Brain microvascular endothelial cell (primary cell): ENCODE measurements at regions not wholly inside any gene's neighbourhood (a gene's known extent, or its start where the extent isn't known, plus 50 kb on each side); places are given as distances from the start of the nearest gene placed in this dataset.

Source experiments
- DNase-seq: peaks from one replicate; pipeline ENCODE4 v3.0.0-alpha.2; 2020
- H3K27ac ChIP-seq: fragments of 250-450 bp; sonication (Bioruptor Pico); 2 replicates; pipeline ENCODE4 v1.5.1; 2020; ENCODE audit warnings: mild to moderate bottlenecking, moderate library complexity
- H3K27me3 ChIP-seq: fragments of 250-450 bp; sonication (Bioruptor Pico); replicated peaks from 2 replicates; pipeline ENCODE4 v1.5.1; 2020; ENCODE audit warnings: mild to moderate bottlenecking
- H3K36me3 ChIP-seq: fragments of 250-450 bp; sonication (Bioruptor Pico); replicated peaks from 2 replicates; pipeline ENCODE4 v1.5.1; 2020; ENCODE audit warnings: mild to moderate bottlenecking
- H3K4me3 ChIP-seq: 2 replicates; pipeline ENCODE4 v1.5.1; 2011; ENCODE audit warnings: low read depth, mild to moderate bottlenecking, control low read depth, low read length, moderate library complexity
- CTCF ChIP-seq: IDR thresholded peaks from 2 replicates; pipeline ENCODE4 v1.5.1; 2011; ENCODE audit warnings: low read depth, mild to moderate bottlenecking, moderate library complexity, low read length, control low read depth, inconsistent platforms; ENCODE audit errors: missing control alignments
- in situ Hi-C: cut with HindIII; loops from 2 replicates; pipeline ENCODE4 v1.10.0; 2017; ENCODE audit warnings: low sequenced_read_pairs, low pct_ligation_motif_present

GRCh38 chr4:100790836-100791615 lies 273.2 kb upstream of the EMCN start:
- Histone ChIP-seq H3K27me3 (no peaks in the 10 kb centered on the region), H3K4me3 (no peak overlapping the region), H3K36me3 (no peaks in the 10 kb centered on the region), H3K27ac (no peak overlapping the region)
- in situ Hi-C loops: no loop called here
- TF ChIP-seq CTCF: no peak
- no peak for DNase-seq

- H3K27me3 ChIP-seq: no peaks in the 10 kb centered on the region
- DNase-seq: no peak
- no peak for TF ChIP-seq CTCF
- no peak overlapping the region for H3K4me3 ChIP-seq
- no peaks in the 10 kb centered on the region for H3K36me3 ChIP-seq
- in situ Hi-C loops: no loop called here
- H3K27ac ChIP-seq: no peak overlapping the region
Measured at GRCh38 chr4:100789991-100790390, 272.2 kb upstream of the EMCN start.

- in situ Hi-C loops: no loop called here
- Histone ChIP-seq H3K27me3 (no peaks in the 10 kb centered on the region), H3K36me3 (no peaks in the 10 kb centered on the region), H3K4me3 (no peak overlapping the region), H3K27ac (no peak overlapping the region)
- no peak for DNase-seq
- TF ChIP-seq CTCF: no peak
Measured at GRCh38 chr4:100786481-100786880, 268.7 kb upstream of the EMCN start.

- TF ChIP-seq CTCF: no peak
- in situ Hi-C loops: no loop called here
- H3K36me3 ChIP-seq: no peaks in the 10 kb centered on the region
Measured at GRCh38 chr4:100782356-100782755, 264.5 kb upstream of the EMCN start.

GRCh38 chr4:100781435-100781834 lies 263.6 kb upstream of the EMCN start:
- Histone ChIP-seq H3K36me3 (no peaks in the 10 kb centered on the region), H3K4me3 (no peak overlapping the region), H3K27ac (no peak overlapping the region), H3K27me3 (no peaks in the 10 kb centered on the region)
- TF ChIP-seq CTCF: no peak
- DNase-seq: no peak
- in situ Hi-C loops: no loop called here

More at GRCh38 chr4:100782356-100782755, 264.5 kb upstream of the EMCN start:
- Histone ChIP-seq H3K27me3 (no peaks in the 10 kb centered on the region), H3K4me3 (no peak overlapping the region), H3K27ac (no peak overlapping the region)
- DNase-seq: no peak

GRCh38 chr4:100780126-100780525 lies 262.3 kb upstream of the EMCN start:
- no peaks in the 10 kb centered on the region for H3K27me3 ChIP-seq
- H3K27ac ChIP-seq: no peak overlapping the region
- no peaks in the 10 kb centered on the region for H3K36me3 ChIP-seq
- in situ Hi-C loops: no loop called here
- no peak for TF ChIP-seq CTCF
- DNase-seq: no peak
- H3K4me3 ChIP-seq: no peak overlapping the region
